Keratinocyte (primary cell): ENCODE measurements at regions not wholly inside any gene's neighbourhood (a gene's known extent, or its start where the extent isn't known, plus 50 kb on each side); places are given as distances from the start of the nearest gene placed in this dataset.

Experiments used
- DNase-seq: peaks from one replicate; pipeline ENCODE4 v3.0.0-alpha.2; 2011; ENCODE audit warnings: low read depth, missing footprints, low spot score
- FAIRE-seq: peaks from 2 replicates; lab custom pipeline; 2011; peaks lifted over from hg19 to GRCh38; lab: Jason Lieb, UNC
- H2AFZ ChIP-seq: 2 replicates; pipeline ENCODE4 v1.6.0; 2012; ENCODE audit warnings: low read length, control low read depth, inconsistent platforms; ENCODE audit not compliant: control insufficient read depth
- H3K27ac ChIP-seq: 2 replicates; pipeline ENCODE4 v1.5.1; 2011; ENCODE audit warnings: low read length; ENCODE audit not compliant: control insufficient read depth, insufficient read depth
- H3K27me3 ChIP-seq: 3 replicates; pipeline ENCODE4 v1.6.0; 2011; ENCODE audit warnings: low read length; ENCODE audit not compliant: control insufficient read depth, insufficient read depth; ENCODE audit errors: extremely low read depth
- H3K36me3 ChIP-seq, 2 experiments: 2 replicates in 1 of 2; 3 replicates in 1 of 2; pipeline ENCODE4 v1.5.1; 2011; ENCODE audit warnings: low read length in 2 of 2, mild to moderate bottlenecking in 1 of 2; ENCODE audit not compliant: control insufficient read depth in 2 of 2, insufficient read depth in 2 of 2; ENCODE audit errors: extremely low read depth in 1 of 2
- H3K4me1 ChIP-seq: 3 replicates; pipeline ENCODE4 v1.5.1; 2011; ENCODE audit warnings: low read length; ENCODE audit not compliant: control insufficient read depth, insufficient read depth; ENCODE audit errors: extremely low read depth
- H3K4me2 ChIP-seq: 3 replicates; pipeline ENCODE4 v1.6.0; 2011; ENCODE audit warnings: low read depth, low read length; ENCODE audit not compliant: control insufficient read depth, insufficient read depth; ENCODE audit errors: extremely low read depth
- H3K4me3 ChIP-seq, 3 experiments: fragments of 200-600 bp in 1 of 3; sonication (generic) in 1 of 3; 2 replicates in 2 of 3; 3 replicates in 1 of 3; pipeline ENCODE4 v1.5.1; 2011 to 2016; ENCODE audit warnings: low read length in 3 of 3, mild to moderate bottlenecking in 3 of 3, control low read depth in 2 of 3, inconsistent platforms in 1 of 3, low read depth in 1 of 3, mixed read lengths in 1 of 3, mixed run types in 1 of 3, moderate library complexity in 1 of 3; ENCODE audit not compliant: control insufficient read depth in 2 of 3, insufficient read depth in 2 of 3; ENCODE audit errors: extremely low read depth in 1 of 3
- H3K79me2 ChIP-seq: 2 replicates; pipeline ENCODE4 v1.6.0; 2012; ENCODE audit warnings: low read length; ENCODE audit not compliant: control insufficient read depth, insufficient read depth
- H3K9ac ChIP-seq: 3 replicates; pipeline ENCODE4 v1.6.0; 2011; ENCODE audit warnings: low read length; ENCODE audit not compliant: control insufficient read depth, insufficient read depth; ENCODE audit errors: extremely low read depth
- H3K9me1 ChIP-seq: 3 replicates; pipeline ENCODE4 v1.6.0; 2011; ENCODE audit warnings: low read length; ENCODE audit not compliant: control insufficient read depth, insufficient read depth; ENCODE audit errors: extremely low read depth
- H3K9me3 ChIP-seq: 2 replicates; pipeline ENCODE4 v1.5.1; 2012; ENCODE audit warnings: low read depth, low read length; ENCODE audit not compliant: control insufficient read depth
- H4K20me1 ChIP-seq: 3 replicates; pipeline ENCODE4 v1.6.0; 2011; ENCODE audit warnings: low read length; ENCODE audit not compliant: control insufficient read depth, insufficient read depth; ENCODE audit errors: extremely low read depth
- CTCF ChIP-seq, 3 experiments: IDR thresholded peaks in 1 of 3; conservative IDR thresholded peaks in 1 of 3; optimal IDR thresholded peaks in 1 of 3; 2 replicates in 2 of 3; 3 replicates in 1 of 3; pipeline versions ENCODE3 to v1.5.1; 2011; ENCODE audit warnings: low read length in 3 of 3, mild to moderate bottlenecking in 3 of 3, moderate library complexity in 2 of 3, control low read depth in 1 of 3, inconsistent platforms in 1 of 3; ENCODE audit not compliant: insufficient read depth in 2 of 3; ENCODE audit errors: extremely low read depth in 1 of 3
- EZH2 ChIP-seq: IDR thresholded peaks from one replicate; pipeline ENCODE4 v1.6.1; 2012; ENCODE audit warnings: inconsistent platforms, mild to moderate bottlenecking, low read length, moderate library complexity
- dilution Hi-C: fragments of 300-500 bp; cut with MboI; formaldehyde crosslinking; loops from one replicate; pipeline ENCODE4 v1.7.0; 2020; ENCODE audit warnings: low sequenced_read_pairs; ENCODE audit not compliant: extremely low pct_ligation_motif_present

DNA sequence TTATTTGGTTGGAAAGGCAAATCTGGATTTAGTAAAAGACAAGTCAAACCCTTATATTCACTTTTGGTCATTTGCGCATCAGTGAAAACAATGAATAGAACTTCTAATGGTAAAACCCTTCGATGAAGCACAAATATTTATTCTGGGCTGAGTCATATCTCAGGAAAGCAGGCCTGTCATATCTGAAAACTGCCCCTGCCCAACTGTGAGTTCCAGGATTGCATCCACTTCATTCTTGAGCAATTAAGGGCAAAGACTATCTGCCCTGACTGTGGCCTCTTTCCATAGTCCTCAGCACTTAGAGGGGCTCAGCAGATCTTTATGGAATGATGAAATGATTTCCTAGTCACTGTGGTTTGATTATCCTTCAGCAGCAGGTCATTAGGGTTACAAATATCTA is 795.2 kb upstream of the ID2 start:
- H4K20me1 ChIP-seq, result no peaks in the 10 kb centered on the region
- TF ChIP-seq CTCF (optimal IDR thresholded peaks at IDR 0.05 in 1 of 3, IDR thresholded peaks at IDR 0.05 in 1 of 3, conservative IDR thresholded peaks at IDR 0.05 in 1 of 3; ENCODE audit: extremely low read depth in 1 of 3, insufficient read depth in 2 of 3, low read length in 3 of 3) (no peak), EZH2 (no peak)
- no peak overlapping the region for H3K9ac ChIP-seq
- no peaks in the 10 kb centered on the region for H3K79me2 ChIP-seq
- no peaks in the 10 kb centered on the region for H3K4me1 ChIP-seq
- FAIRE-seq (no peak), DNase-seq (no peak)
- dilution Hi-C loops, result no loop called here
- H3K27ac ChIP-seq, result no peak overlapping the region
- H3K9me3 ChIP-seq, result no peaks in the 10 kb centered on the region
- H3K4me2 ChIP-seq, result no peak overlapping the region
- H2AFZ ChIP-seq, result no peak overlapping the region
- no peaks in the 10 kb centered on the region for H3K27me3 ChIP-seq
- H3K9me1 ChIP-seq, result no peaks in the 10 kb centered on the region
- no peak overlapping the region for H3K4me3 ChIP-seq
- no peaks in the 10 kb centered on the region for H3K36me3 ChIP-seq

GRCh38 chr2:7887441-7887840 is 794.4 kb upstream of the ID2 start:
- TF ChIP-seq EZH2, result no peak
- H2AFZ ChIP-seq, result no peak overlapping the region
- dilution Hi-C loops, result no loop called here

DNA sequence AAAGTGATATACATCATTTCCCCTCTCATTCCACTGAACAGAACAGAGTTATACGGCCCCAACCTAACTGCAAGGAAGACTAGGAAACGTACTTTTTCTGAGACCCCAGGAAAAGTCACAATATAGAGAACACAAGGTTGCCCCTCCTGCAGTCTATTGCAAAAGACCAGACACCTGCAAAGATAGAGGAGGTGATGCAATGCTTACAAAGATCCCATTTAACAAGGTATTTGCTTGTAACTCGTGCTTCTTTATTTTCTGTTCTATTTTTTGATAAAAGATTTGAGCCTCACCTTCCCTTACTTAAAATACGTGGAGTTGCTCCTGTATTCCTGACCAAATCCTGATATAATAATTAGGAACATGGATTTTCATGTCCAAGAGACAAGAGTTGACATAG is 793.0 kb upstream of the ID2 start:
- Histone ChIP-seq H3K27me3 (no peaks in the 10 kb centered on the region), H3K4me1 (no peaks in the 10 kb centered on the region), H3K36me3 (no peaks in the 10 kb centered on the region), H3K79me2 (no peaks in the 10 kb centered on the region), H3K9ac (no peak overlapping the region), H3K4me3 (no peak overlapping the region), H3K27ac (no peak overlapping the region), H4K20me1 (no peaks in the 10 kb centered on the region), H2AFZ (no peak overlapping the region), H3K4me2 (no peak overlapping the region), H3K9me3 (no peaks in the 10 kb centered on the region), H3K9me1 (no peaks in the 10 kb centered on the region)
- dilution Hi-C loops, result no loop called here
- TF ChIP-seq EZH2 (no peak), CTCF (optimal IDR thresholded peaks at IDR 0.05 in 1 of 3, IDR thresholded peaks at IDR 0.05 in 1 of 3, conservative IDR thresholded peaks at IDR 0.05 in 1 of 3; ENCODE audit: extremely low read depth in 1 of 3, insufficient read depth in 2 of 3, low read length in 3 of 3) (no peak)
- DNase-seq, result no peak
- no peak for FAIRE-seq

More at GRCh38 chr2:7887441-7887840, 794.4 kb upstream of the ID2 start:
- Histone ChIP-seq H3K9ac (no peak overlapping the region), H3K9me1 (no peaks in the 10 kb centered on the region), H3K9me3 (no peaks in the 10 kb centered on the region), H3K36me3 (no peaks in the 10 kb centered on the region), H3K4me1 (no peaks in the 10 kb centered on the region), H3K4me3 (no peak overlapping the region), H3K4me2 (no peak overlapping the region), H3K79me2 (no peaks in the 10 kb centered on the region), H4K20me1 (no peaks in the 10 kb centered on the region), H3K27me3 (no peaks in the 10 kb centered on the region), H3K27ac (no peak overlapping the region)
- no peak for FAIRE-seq
- DNase-seq, result no peak
